ENCODE measurements at regions not wholly inside any gene's neighbourhood (a gene's known extent, or its start where the extent isn't known, plus 50 kb on each side); places are given as distances from the start of the nearest gene placed in this dataset.

DNA sequence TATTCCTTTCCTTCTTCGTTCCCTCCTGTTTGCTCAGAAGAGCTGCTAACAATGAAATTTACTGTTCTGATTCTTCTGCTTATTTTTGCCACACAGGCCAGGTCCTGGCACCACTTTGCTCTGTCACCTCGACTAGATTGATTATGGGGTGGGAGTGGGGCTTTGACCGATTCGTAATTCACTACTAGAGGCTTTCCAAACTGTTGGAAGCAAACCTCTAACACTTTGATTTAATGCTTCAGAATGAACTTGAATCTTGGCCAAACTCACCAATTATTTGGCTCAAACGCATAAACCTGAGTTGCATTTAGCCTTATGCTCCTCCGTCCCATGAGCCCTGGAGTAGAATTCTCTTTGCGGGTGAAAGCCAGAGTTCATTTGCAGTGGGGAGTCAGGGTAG lies 476.2 kb upstream of the FZD8 start:
- DNase-seq (ENCODE audit: low read depth) = no peak
- TF ChIP-seq, protein P1, sequence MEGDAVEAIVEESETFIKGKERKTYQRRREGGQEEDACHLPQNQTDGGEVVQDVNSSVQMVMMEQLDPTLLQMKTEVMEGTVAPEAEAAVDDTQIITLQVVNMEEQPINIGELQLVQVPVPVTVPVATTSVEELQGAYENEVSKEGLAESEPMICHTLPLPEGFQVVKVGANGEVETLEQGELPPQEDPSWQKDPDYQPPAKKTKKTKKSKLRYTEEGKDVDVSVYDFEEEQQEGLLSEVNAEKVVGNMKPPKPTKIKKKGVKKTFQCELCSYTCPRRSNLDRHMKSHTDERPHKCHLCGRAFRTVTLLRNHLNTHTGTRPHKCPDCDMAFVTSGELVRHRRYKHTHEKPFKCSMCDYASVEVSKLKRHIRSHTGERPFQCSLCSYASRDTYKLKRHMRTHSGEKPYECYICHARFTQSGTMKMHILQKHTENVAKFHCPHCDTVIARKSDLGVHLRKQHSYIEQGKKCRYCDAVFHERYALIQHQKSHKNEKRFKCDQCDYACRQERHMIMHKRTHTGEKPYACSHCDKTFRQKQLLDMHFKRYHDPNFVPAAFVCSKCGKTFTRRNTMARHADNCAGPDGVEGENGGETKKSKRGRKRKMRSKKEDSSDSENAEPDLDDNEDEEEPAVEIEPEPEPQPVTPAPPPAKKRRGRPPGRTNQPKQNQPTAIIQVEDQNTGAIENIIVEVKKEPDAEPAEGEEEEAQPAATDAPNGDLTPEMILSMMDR (IDR thresholded peaks at IDR 0.05; ENCODE audit: low read depth, low read length, missing control alignments) = no peak
- no peak overlapping the region for H3K4me3 ChIP-seq (ENCODE audit: low read depth, low read length)

DNA sequence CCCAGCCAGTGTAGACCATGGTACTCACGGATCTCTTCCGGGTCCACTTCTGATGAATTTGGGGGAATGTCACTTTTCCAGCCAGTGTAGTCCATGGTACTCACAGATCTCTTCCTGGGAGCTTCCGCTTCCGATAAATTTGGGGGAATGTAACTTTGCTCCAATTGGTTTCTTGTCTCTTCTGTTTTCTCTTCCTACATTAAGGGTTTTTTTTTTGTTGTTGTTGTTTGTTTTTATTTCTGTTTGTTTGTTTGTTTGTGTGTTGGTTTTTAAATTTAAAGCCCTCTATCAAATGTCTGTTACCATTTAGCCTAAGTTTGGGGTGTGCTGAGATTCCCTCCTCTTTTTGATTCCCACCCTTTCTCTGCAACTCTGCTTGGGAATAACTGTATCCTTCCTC lies 475.8 kb upstream of the FZD8 start:
- no peak for DNase-seq (ENCODE audit: low read depth)
- TF ChIP-seq, protein P1 (IDR thresholded peaks at IDR 0.05; ENCODE audit: low read depth, low read length, missing control alignments) = no peak
- no peak overlapping the region for H3K4me3 ChIP-seq (ENCODE audit: low read depth, low read length)

DNA sequence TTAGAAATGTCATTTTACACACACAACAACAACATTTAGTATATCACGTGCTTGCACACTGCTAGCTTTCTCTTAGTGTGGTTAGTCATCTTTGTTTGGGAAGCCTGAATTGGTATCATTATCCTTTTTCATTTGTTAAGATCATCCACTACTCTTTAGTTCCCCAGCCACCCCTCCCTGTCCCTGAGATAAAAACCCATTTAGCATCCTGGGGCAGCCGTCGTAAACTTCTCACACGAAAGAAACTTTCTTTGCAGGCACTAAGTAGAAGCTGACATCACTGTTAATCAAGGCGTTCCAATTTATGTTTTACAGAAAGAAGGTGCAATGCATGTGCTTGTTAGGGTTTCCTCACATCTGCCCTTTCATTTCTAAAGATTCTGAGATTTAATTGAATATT lies 475.1 kb upstream of the FZD8 start:
- no peak overlapping the region for H3K4me3 ChIP-seq (ENCODE audit: low read depth, low read length)
- no peak for DNase-seq (ENCODE audit: low read depth)
- TF ChIP-seq, protein P1 (IDR thresholded peaks at IDR 0.05; ENCODE audit: low read depth, low read length, missing control alignments) = no peak

DNA sequence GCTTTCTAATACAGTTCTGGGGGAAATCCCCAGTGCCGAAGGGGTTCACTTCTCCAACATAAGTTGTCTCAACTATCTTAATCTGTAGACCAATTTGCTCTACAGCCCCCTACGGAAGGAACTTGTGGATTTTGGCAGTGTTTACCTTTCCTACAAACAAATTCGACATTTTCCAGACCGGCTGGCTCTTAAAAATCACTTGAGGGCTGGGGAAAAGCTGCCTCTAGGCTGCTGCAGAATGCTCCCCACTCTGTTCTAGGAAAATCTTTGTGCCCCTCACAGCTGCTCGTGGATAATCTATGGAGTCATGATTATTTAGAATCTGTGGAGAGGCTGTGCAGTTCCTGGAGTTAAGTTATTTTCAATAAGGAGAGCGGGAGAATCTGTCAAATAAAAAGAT lies 474.6 kb upstream of the FZD8 start:
- H3K4me3 ChIP-seq (ENCODE audit: low read depth, low read length) = no peak overlapping the region
- TF ChIP-seq, protein P1 (IDR thresholded peaks at IDR 0.05; ENCODE audit: low read depth, low read length, missing control alignments) = no peak
- no peak for DNase-seq (ENCODE audit: low read depth)

DNA sequence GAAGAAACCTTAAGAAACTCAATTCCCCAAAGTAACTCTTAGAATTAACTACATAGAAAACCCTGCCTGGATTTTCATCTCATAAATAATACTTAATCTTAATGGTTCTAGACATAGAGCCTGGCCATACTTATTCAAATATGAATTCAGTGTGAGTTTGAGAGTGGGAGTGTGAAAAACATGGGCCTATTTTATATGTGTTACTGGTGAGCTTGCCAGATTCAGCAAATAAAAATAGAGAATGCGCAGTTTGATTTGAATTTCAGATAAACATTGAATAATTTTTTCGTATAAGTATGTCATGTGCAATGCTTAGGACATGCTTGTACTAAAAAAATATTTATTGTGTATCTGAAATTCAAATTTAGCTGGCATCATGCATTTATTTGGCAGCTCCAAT lies 473.9 kb upstream of the FZD8 start:
- H3K4me3 ChIP-seq (ENCODE audit: low read depth, low read length) = no peak overlapping the region
- DNase-seq (ENCODE audit: low read depth) = no peak
- TF ChIP-seq, protein P1 (IDR thresholded peaks at IDR 0.05; ENCODE audit: low read depth, low read length, missing control alignments) = no peak

DNA sequence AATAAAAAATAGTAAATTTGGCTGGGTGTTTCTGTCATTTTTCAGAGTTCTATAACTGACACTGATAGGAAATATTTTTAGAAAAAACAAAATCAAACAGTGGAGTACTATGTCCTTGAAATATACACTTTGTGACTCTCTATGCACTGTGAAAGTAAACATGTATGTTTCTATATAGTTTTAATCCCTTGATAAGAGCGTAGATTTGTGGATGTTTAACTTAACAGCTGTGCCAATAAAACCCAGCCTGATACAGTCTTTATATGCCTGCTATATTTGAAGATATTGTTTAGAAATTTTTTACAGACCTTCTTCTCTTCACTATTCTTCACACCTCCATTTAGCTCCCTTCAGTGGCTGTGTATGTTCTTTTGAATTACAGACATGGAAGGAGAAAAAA lies 473.3 kb upstream of the FZD8 start:
- DNase-seq (ENCODE audit: low read depth) = no peak
- TF ChIP-seq, protein P1 (IDR thresholded peaks at IDR 0.05; ENCODE audit: low read depth, low read length, missing control alignments) = no peak
- H3K4me3 ChIP-seq (ENCODE audit: low read depth, low read length) = no peak overlapping the region

DNA sequence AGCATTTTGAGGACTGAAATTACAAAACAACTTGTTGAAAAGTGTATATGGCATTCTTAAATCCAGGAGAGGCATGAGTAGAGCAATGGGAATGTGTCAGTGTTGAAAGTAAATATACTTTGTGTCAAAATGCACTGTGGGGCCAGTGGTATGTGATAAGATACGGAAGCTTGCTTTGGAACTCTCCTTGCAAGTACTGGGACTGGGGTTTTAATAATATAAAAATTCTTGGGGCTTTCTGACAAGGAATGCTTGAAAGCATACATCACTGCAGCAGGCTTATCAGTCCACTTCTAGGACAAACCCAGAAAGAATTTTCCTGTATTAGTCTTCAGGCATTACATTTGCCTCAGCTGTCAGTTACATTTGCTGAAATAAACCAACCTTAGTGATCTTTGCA lies 472.8 kb upstream of the FZD8 start:
- DNase-seq (ENCODE audit: low read depth) = no peak
- TF ChIP-seq, protein P1 (IDR thresholded peaks at IDR 0.05; ENCODE audit: low read depth, low read length, missing control alignments) = no peak
- no peak overlapping the region for H3K4me3 ChIP-seq (ENCODE audit: low read depth, low read length)
